GM23338 (cell line): ENCODE measurements at regions not wholly inside any gene's neighbourhood (a gene's known extent, or its start where the extent isn't known, plus 50 kb on each side); places are given as distances from the start of the nearest gene placed in this dataset.

Experiments
- ATAC-seq: fragments of 200-7000 bp; cut with Tn5 transposase; 3 replicates; pipeline ENCODE4 v1.9.1; 2020
- DNase-seq: peaks from one replicate; pipeline ENCODE4 v3.0.0-alpha.2; 2015; ENCODE audit warnings: low spot score
- H2AFZ ChIP-seq: fragments of 200-600 bp; sonication (generic); 2 replicates; pipeline ENCODE4 v1.8.0; 2016; ENCODE audit warnings: antibody characterized with exemption, mild to moderate bottlenecking, moderate library complexity
- H3F3A ChIP-seq: fragments of 200-600 bp; sonication (generic); replicated peaks from 2 replicates; pipeline ENCODE4 v1.8.0; 2017; ENCODE audit warnings: antibody characterized with exemption, mixed run types, low read depth
- H3K27ac ChIP-seq: fragments of 200-600 bp; sonication (generic); 2 replicates; pipeline ENCODE4 v1.6.1; 2016; ENCODE audit warnings: low read depth
- H3K27me3 ChIP-seq: fragments of 200-600 bp; sonication (generic); 2 replicates; pipeline ENCODE4 v1.8.0; 2016; ENCODE audit warnings: mild to moderate bottlenecking, mixed run types, moderate library complexity; ENCODE audit not compliant: insufficient read depth
- H3K36me3 ChIP-seq: fragments of 200-600 bp; sonication (generic); 2 replicates; pipeline ENCODE4 v1.8.0; 2016; ENCODE audit warnings: mild to moderate bottlenecking; ENCODE audit not compliant: insufficient read depth
- H3K4me1 ChIP-seq: fragments of 200-600 bp; sonication (generic); 2 replicates; pipeline ENCODE4 v1.8.0; 2016; ENCODE audit warnings: mild to moderate bottlenecking, moderate library complexity; ENCODE audit not compliant: insufficient read depth
- H3K4me2 ChIP-seq: fragments of 200-600 bp; sonication (generic); 2 replicates; pipeline ENCODE4 v1.7.1; 2017; ENCODE audit warnings: mixed run types
- H3K4me3 ChIP-seq: fragments of 200-600 bp; sonication (generic); 2 replicates; pipeline ENCODE4 v1.6.1; 2016; ENCODE audit warnings: mixed run types
- H3K79me2 ChIP-seq: fragments of 200-600 bp; sonication (generic); replicated peaks from 2 replicates; pipeline ENCODE4 v1.8.0; 2017; ENCODE audit warnings: mild to moderate bottlenecking; ENCODE audit not compliant: insufficient read depth
- H3K9me2 ChIP-seq: fragments of 200-600 bp; sonication (generic); 2 replicates; pipeline ENCODE4 v1.8.0; 2017; ENCODE audit not compliant: insufficient read depth
- H4K20me1 ChIP-seq: fragments of 200-600 bp; sonication (generic); replicated peaks from 2 replicates; pipeline ENCODE4 v1.8.0; 2017; ENCODE audit warnings: mild to moderate bottlenecking; ENCODE audit not compliant: insufficient read depth
- H3K27ac Mint-ChIP-seq: 2 replicates; pipeline ENCODE4 v1.8.0; 2020; ENCODE audit warnings: inconsistent platforms, mild to moderate bottlenecking, moderate library complexity, mixed read lengths
- H3K27me3 Mint-ChIP-seq: 3 replicates; pipeline ENCODE4 v1.8.0; 2022; ENCODE audit warnings: low read depth, mild to moderate bottlenecking, moderate library complexity, mixed read lengths, inconsistent platforms; ENCODE audit not compliant: insufficient read depth, poor library complexity
- H3K36me3 Mint-ChIP-seq: 3 replicates; pipeline ENCODE4 v1.8.0; 2021; ENCODE audit warnings: low read depth, mild to moderate bottlenecking, inconsistent platforms, moderate library complexity, mixed read lengths
- H3K4me1 Mint-ChIP-seq: 3 replicates; pipeline ENCODE4 v1.8.0; 2020; ENCODE audit warnings: mild to moderate bottlenecking, inconsistent platforms, mixed read lengths
- H3K4me3 Mint-ChIP-seq: 3 replicates; pipeline ENCODE4 v1.8.0; 2021; ENCODE audit warnings: moderate library complexity, mild to moderate bottlenecking, inconsistent platforms, mixed read lengths
- H3K9me3 Mint-ChIP-seq: 3 replicates; pipeline ENCODE4 v1.8.0; 2020; ENCODE audit warnings: moderate library complexity, mild to moderate bottlenecking, inconsistent platforms, mixed read lengths
- CREB1 ChIP-seq: fragments of 250-450 bp; sonication (Bioruptor Pico); IDR thresholded peaks from 2 replicates; pipeline ENCODE4 v1.5.0; 2020; ENCODE audit warnings: low read depth, mild to moderate bottlenecking, moderate library complexity
- ETS1 ChIP-seq: IDR thresholded peaks from 2 replicates; pipeline ENCODE4 v1.6.1; 2016; ENCODE audit warnings: antibody characterized with exemption
- EZH2 ChIP-seq: fragments of 200-600 bp; sonication (generic); IDR thresholded peaks from one replicate; pipeline ENCODE4 v1.8.0; 2017; ENCODE audit warnings: antibody characterized with exemption, mild to moderate bottlenecking, low read depth; ENCODE audit not compliant: unreplicated experiment
- EZH2phosphoT487 ChIP-seq: fragments of 200-600 bp; sonication (generic); IDR thresholded peaks from one replicate; pipeline ENCODE4 v1.8.1; 2018; ENCODE audit warnings: antibody characterized with exemption; ENCODE audit not compliant: unreplicated experiment
- JUNB ChIP-seq: IDR thresholded peaks from one replicate; pipeline ENCODE4 v1.6.1; 2016; ENCODE audit warnings: antibody characterized with exemption; ENCODE audit not compliant: unreplicated experiment
- NANOG ChIP-seq: IDR thresholded peaks from 2 replicates; pipeline ENCODE4 v1.6.1; 2016; ENCODE audit warnings: antibody characterized with exemption, borderline replicate concordance
- POLR2AphosphoS5 ChIP-seq: IDR thresholded peaks from 2 replicates; pipeline ENCODE4 v1.6.1; 2016; ENCODE audit warnings: antibody characterized with exemption, low read depth
- REST ChIP-seq: IDR thresholded peaks from one replicate; pipeline ENCODE4 v1.6.1; 2018; ENCODE audit warnings: antibody characterized with exemption; ENCODE audit not compliant: unreplicated experiment
- STAT1 ChIP-seq: IDR thresholded peaks from one replicate; pipeline ENCODE4 v1.6.1; 2016; ENCODE audit warnings: antibody characterized with exemption; ENCODE audit not compliant: unreplicated experiment
- ZNF114 ChIP-seq: fragments of 250-450 bp; sonication (Bioruptor Pico); IDR thresholded peaks from 2 replicates; pipeline ENCODE4 v1.5.0; 2020; ENCODE audit warnings: mild to moderate bottlenecking, moderate library complexity
- ZNF331 ChIP-seq: fragments of 250-450 bp; sonication (Bioruptor Pico); IDR thresholded peaks from 2 replicates; pipeline ENCODE4 v1.5.0; 2020; ENCODE audit warnings: low read depth, mild to moderate bottlenecking, moderate library complexity
- TF ChIP-seq, protein P1 (sequence below), 2 experiments: fragments of 200-600 bp in 1 of 2; sonication (generic) in 1 of 2; conservative IDR thresholded peaks; 2 replicates each; pipeline versions ENCODE4 v1.5.1 to v1.6.1; 2016 to 2017; ENCODE audit warnings: antibody characterized with exemption in 2 of 2, low read depth in 2 of 2, mild to moderate bottlenecking in 2 of 2, moderate library complexity in 1 of 2
- TF ChIP-seq, protein P2 (sequence below): fragments of 250-450 bp; sonication (Bioruptor Pico); IDR thresholded peaks from 2 replicates; pipeline ENCODE4 v1.5.0; 2020; ENCODE audit warnings: mild to moderate bottlenecking, moderate library complexity

- Histone ChIP-seq H3K4me1 (no peaks in the 10 kb centered on the region), H3K27ac (no peak overlapping the region), H3K9me2 (peaks cover 5% of the 10 kb centered on the region), H4K20me1 (no peaks in the 10 kb centered on the region), H3K4me3 (no peak overlapping the region), H3K79me2 (no peaks in the 10 kb centered on the region), H2AFZ (no peak overlapping the region), H3K27me3 (no peaks in the 10 kb centered on the region), H3F3A (no peaks in the 10 kb centered on the region), H3K36me3 (no peaks in the 10 kb centered on the region), H3K4me2 (no peak overlapping the region)
- TF ChIP-seq NANOG (no peak), JUNB (no peak), POLR2AphosphoS5 (no peak), EZH2phosphoT487 (no peak), ETS1 (no peak), STAT1 (no peak), ZNF114 (CRISPR knock-in tag) (no peak), ZNF331 (no peak), CREB1 (CRISPR knock-in tag) (no peak), EZH2 (no peak), REST (no peak)
- TF ChIP-seq, protein P1, sequence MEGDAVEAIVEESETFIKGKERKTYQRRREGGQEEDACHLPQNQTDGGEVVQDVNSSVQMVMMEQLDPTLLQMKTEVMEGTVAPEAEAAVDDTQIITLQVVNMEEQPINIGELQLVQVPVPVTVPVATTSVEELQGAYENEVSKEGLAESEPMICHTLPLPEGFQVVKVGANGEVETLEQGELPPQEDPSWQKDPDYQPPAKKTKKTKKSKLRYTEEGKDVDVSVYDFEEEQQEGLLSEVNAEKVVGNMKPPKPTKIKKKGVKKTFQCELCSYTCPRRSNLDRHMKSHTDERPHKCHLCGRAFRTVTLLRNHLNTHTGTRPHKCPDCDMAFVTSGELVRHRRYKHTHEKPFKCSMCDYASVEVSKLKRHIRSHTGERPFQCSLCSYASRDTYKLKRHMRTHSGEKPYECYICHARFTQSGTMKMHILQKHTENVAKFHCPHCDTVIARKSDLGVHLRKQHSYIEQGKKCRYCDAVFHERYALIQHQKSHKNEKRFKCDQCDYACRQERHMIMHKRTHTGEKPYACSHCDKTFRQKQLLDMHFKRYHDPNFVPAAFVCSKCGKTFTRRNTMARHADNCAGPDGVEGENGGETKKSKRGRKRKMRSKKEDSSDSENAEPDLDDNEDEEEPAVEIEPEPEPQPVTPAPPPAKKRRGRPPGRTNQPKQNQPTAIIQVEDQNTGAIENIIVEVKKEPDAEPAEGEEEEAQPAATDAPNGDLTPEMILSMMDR (conservative IDR thresholded peaks at IDR 0.05; ENCODE audit: low read depth in 2 of 2): no peak
- TF ChIP-seq, protein P2, sequence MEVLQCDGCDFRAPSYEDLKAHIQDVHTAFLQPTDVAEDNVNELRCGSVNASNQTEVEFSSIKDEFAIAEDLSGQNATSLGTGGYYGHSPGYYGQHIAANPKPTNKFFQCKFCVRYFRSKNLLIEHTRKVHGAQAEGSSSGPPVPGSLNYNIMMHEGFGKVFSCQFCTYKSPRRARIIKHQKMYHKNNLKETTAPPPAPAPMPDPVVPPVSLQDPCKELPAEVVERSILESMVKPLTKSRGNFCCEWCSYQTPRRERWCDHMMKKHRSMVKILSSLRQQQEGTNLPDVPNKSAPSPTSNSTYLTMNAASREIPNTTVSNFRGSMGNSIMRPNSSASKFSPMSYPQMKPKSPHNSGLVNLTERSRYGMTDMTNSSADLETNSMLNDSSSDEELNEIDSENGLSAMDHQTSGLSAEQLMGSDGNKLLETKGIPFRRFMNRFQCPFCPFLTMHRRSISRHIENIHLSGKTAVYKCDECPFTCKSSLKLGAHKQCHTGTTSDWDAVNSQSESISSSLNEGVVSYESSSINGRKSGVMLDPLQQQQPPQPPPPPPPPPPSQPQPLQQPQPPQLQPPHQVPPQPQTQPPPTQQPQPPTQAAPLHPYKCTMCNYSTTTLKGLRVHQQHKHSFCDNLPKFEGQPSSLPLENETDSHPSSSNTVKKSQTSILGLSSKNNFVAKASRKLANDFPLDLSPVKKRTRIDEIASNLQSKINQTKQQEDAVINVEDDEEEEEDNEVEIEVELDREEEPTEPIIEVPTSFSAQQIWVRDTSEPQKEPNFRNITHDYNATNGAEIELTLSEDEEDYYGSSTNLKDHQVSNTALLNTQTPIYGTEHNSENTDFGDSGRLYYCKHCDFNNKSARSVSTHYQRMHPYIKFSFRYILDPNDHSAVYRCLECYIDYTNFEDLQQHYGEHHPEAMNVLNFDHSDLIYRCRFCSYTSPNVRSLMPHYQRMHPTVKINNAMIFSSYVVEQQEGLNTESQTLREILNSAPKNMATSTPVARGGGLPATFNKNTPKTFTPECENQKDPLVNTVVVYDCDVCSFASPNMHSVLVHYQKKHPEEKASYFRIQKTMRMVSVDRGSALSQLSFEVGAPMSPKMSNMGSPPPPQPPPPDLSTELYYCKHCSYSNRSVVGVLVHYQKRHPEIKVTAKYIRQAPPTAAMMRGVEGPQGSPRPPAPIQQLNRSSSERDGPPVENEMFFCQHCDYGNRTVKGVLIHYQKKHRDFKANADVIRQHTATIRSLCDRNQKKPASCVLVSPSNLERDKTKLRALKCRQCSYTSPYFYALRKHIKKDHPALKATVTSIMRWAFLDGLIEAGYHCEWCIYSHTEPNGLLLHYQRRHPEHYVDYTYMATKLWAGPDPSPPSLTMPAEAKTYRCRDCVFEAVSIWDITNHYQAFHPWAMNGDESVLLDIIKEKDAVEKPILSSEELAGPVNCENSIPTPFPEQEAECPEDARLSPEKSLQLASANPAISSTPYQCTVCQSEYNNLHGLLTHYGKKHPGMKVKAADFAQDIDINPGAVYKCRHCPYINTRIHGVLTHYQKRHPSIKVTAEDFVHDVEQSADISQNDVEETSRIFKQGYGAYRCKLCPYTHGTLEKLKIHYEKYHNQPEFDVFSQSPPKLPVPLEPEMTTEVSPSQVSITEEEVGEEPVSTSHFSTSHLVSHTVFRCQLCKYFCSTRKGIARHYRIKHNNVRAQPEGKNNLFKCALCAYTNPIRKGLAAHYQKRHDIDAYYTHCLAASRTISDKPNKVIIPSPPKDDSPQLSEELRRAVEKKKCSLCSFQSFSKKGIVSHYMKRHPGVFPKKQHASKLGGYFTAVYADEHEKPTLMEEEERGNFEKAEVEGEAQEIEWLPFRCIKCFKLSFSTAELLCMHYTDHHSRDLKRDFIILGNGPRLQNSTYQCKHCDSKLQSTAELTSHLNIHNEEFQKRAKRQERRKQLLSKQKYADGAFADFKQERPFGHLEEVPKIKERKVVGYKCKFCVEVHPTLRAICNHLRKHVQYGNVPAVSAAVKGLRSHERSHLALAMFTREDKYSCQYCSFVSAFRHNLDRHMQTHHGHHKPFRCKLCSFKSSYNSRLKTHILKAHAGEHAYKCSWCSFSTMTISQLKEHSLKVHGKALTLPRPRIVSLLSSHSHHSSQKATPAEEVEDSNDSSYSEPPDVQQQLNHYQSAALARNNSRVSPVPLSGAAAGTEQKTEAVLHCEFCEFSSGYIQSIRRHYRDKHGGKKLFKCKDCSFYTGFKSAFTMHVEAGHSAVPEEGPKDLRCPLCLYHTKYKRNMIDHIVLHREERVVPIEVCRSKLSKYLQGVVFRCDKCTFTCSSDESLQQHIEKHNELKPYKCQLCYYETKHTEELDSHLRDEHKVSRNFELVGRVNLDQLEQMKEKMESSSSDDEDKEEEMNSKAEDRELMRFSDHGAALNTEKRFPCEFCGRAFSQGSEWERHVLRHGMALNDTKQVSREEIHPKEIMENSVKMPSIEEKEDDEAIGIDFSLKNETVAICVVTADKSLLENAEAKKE: no peak
- H3K9me3 Mint-ChIP-seq: no peaks in the 10 kb centered on the region
- no peaks in the 10 kb centered on the region for H3K36me3 Mint-ChIP-seq
- DNase-seq (no peak), ATAC-seq (no peak)
- H3K27ac Mint-ChIP-seq: no peak overlapping the region
- no peak overlapping the region for H3K4me3 Mint-ChIP-seq
- peaks cover 2% of the 10 kb centered on the region for H3K27me3 Mint-ChIP-seq
- H3K4me1 Mint-ChIP-seq: no peaks in the 10 kb centered on the region
These were observed 140.3 kb downstream of the MAT2B start for GRCh38 chr5:163645421-163646416.
